ENCODE measurements at regions not wholly inside any gene's neighbourhood (a gene's known extent, or its start where the extent isn't known, plus 50 kb on each side); places are given as distances from the start of the nearest gene placed in this dataset.

DNA sequence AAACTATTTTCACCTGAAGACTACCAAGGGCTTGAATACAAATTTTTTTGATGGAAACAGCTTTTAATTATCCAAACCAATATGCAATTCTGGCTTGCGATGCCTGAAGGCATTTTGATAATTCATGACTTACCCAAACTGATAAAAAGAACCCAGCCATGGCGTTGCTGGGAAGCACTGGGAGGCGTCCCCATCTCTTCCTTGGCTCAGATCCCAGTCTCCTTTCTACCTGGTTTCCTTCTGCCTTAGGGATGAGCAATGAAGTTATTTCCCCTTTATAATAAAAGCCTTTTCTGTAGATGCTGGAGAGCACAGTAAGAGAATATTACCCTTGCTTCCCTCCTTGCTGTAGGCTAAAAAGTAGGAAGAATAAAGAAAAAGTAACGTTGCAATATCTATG is 129.1 kb upstream of the ANK3 start:
- H3K4me3 ChIP-seq (ENCODE audit: low read length) = no peak overlapping the region
- CTCF ChIA-PET = no interaction called here
- no peak overlapping the region for H3K27ac ChIP-seq (ENCODE audit: low read depth, low read length)
- Mint-ChIP-seq H3K36me3 (peaks cover 0 to 7% (median 0%) of the 10 kb centered on the region in 3 donors), H3K4me3 (no peak overlapping the region), H3K9me3 (no peaks in the 10 kb centered on the region), H3K27ac (peak overlapping the region in 2 of 8 donors; percentile 27 to 62), H3K4me1 (peaks cover 0 to 24% (median 0%) of the 10 kb centered on the region in 3 donors), H3K27me3 (peaks cover 0 to 2% of the 10 kb centered on the region in 2 donors)
- H3K27me3 ChIP-seq (ENCODE audit: insufficient read depth, low read length, poor library complexity, severe bottlenecking) = no peaks in the 10 kb centered on the region
- POLR2A ChIA-PET = no interaction called here
- no peaks in the 10 kb centered on the region for H3K36me3 ChIP-seq (ENCODE audit: insufficient read depth, low read length)
- DNase-seq = no peak
- no peaks in the 10 kb centered on the region for H3K4me1 ChIP-seq (ENCODE audit: insufficient read depth, low read length)
- no peaks in the 10 kb centered on the region for H3K9me3 ChIP-seq (ENCODE audit: low read length)

DNA sequence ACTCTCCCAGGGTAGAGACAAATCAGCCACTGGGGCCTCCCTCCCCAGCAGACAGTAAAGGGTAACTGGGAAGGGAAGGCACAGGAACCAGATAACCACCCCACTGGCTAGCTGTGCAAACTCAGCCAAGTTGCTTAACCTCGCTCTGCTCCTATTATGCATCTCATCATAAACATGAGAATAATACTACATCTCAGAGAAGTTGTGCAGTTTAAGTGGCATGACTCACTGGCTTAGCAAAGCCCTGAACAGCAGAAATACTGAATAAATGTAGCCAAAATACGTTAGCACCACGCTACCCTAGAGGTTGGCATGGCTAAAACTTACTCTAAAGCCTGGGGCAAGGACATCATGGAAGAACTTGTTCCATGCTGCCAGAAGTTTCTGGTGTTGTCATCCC is 128.1 kb upstream of the ANK3 start:
- Histone ChIP-seq H3K27ac (ENCODE audit: low read depth, low read length) (no peak overlapping the region), H3K27me3 (ENCODE audit: insufficient read depth, low read length, poor library complexity, severe bottlenecking) (no peaks in the 10 kb centered on the region), H3K36me3 (ENCODE audit: insufficient read depth, low read length) (no peaks in the 10 kb centered on the region), H3K4me1 (ENCODE audit: insufficient read depth, low read length) (no peaks in the 10 kb centered on the region), H3K4me3 (ENCODE audit: low read length) (no peak overlapping the region), H3K9me3 (ENCODE audit: low read length) (no peaks in the 10 kb centered on the region)
- H3K36me3 Mint-ChIP-seq = peaks cover 0 to 7% (median 0%) of the 10 kb centered on the region in 3 donors
- no peaks in the 10 kb centered on the region for H3K9me3 Mint-ChIP-seq
- POLR2A ChIA-PET = no interaction called here
- H3K4me1 Mint-ChIP-seq = peaks cover 0 to 24% (median 0%) of the 10 kb centered on the region in 3 donors
- no peak overlapping the region for H3K4me3 Mint-ChIP-seq
- H3K27ac Mint-ChIP-seq = no peak overlapping the region
- no peak for DNase-seq
- peaks cover 0 to 2% of the 10 kb centered on the region in 2 donors for H3K27me3 Mint-ChIP-seq
- CTCF ChIA-PET = interaction anchor here (1.0 to 1.1 kb wide), 2 partner anchors 9 to 12 kb away, joined by 3 read pairs; no protein-coding TSS in a partner anchor

DNA sequence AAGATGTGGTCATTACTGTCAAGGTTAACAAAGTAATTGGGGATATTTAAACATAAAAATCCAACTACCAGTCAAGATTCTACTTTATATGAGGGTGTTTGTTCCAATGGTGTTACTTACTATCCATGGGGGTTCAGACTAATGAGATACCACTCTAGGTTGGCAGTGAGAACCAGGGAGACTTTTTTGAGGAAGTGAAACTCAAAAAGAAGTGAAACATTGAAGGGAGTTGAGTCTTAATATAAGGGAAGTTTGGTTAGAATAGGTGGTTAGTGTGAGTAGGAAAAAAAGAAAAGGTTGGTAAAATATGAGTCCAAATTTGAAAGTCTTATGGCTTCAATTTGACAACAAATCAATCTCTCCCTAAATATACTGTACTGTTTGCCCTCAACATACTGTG is 123.6 kb upstream of the ANK3 start:
- peaks cover 0 to 12% (median 0%) of the 10 kb centered on the region in 3 donors for H3K4me1 Mint-ChIP-seq
- H3K27ac Mint-ChIP-seq = no peak overlapping the region
- no peak overlapping the region for H3K4me3 Mint-ChIP-seq
- H3K27me3 Mint-ChIP-seq = peaks cover 0 to 2% of the 10 kb centered on the region in 2 donors
- H3K9me3 Mint-ChIP-seq = peaks cover 0 to 4% (median 0%) of the 10 kb centered on the region in 5 donors
- no peaks in the 10 kb centered on the region for H3K27me3 ChIP-seq (ENCODE audit: insufficient read depth, low read length, poor library complexity, severe bottlenecking)
- ChIA-PET CTCF (no interaction called here), POLR2A (no interaction called here)
- no peaks in the 10 kb centered on the region for H3K9me3 ChIP-seq (ENCODE audit: low read length)
- no peaks in the 10 kb centered on the region for H3K4me1 ChIP-seq (ENCODE audit: insufficient read depth, low read length)
- no peak overlapping the region for H3K4me3 ChIP-seq (ENCODE audit: low read length)
- H3K27ac ChIP-seq (ENCODE audit: low read depth, low read length) = no peak overlapping the region
- no peak for DNase-seq
- peaks cover 0 to 9% (median 1%) of the 10 kb centered on the region in 3 donors for H3K36me3 Mint-ChIP-seq
- no peaks in the 10 kb centered on the region for H3K36me3 ChIP-seq (ENCODE audit: insufficient read depth, low read length)

GRCh38 chr10:60511477-60512229 is 122.0 kb upstream of the ANK3 start:
- CTCF ChIA-PET = no interaction called here
- Histone ChIP-seq H3K4me1 (ENCODE audit: insufficient read depth, low read length) (no peaks in the 10 kb centered on the region), H3K36me3 (ENCODE audit: insufficient read depth, low read length) (no peaks in the 10 kb centered on the region), H3K27me3 (ENCODE audit: insufficient read depth, low read length, poor library complexity, severe bottlenecking) (no peaks in the 10 kb centered on the region), H3K9me3 (ENCODE audit: low read length) (no peaks in the 10 kb centered on the region), H3K4me3 (ENCODE audit: low read length) (no peak overlapping the region), H3K27ac (ENCODE audit: low read depth, low read length) (no peak overlapping the region)
- peaks cover 0 to 2% of the 10 kb centered on the region in 2 donors for H3K27me3 Mint-ChIP-seq
- POLR2A ChIA-PET = no interaction called here
- no peak overlapping the region for H3K27ac Mint-ChIP-seq
- peaks cover 0 to 9% (median 3%) of the 10 kb centered on the region in 3 donors for H3K36me3 Mint-ChIP-seq
- peaks cover 0 to 12% (median 0%) of the 10 kb centered on the region in 3 donors for H3K4me1 Mint-ChIP-seq
- H3K4me3 Mint-ChIP-seq = no peak overlapping the region
- no peak for DNase-seq
- H3K9me3 Mint-ChIP-seq = peaks cover 0 to 4% (median 0%) of the 10 kb centered on the region in 5 donors

- POLR2A ChIA-PET = no interaction called here
- no peak overlapping the region for H3K4me3 Mint-ChIP-seq
- peaks cover 0 to 5% (median 0%) of the 10 kb centered on the region in 3 donors for H3K4me1 Mint-ChIP-seq
- no peaks in the 10 kb centered on the region for H3K27me3 ChIP-seq (ENCODE audit: insufficient read depth, low read length, poor library complexity, severe bottlenecking)
- H3K27ac Mint-ChIP-seq = no peak overlapping the region
- no peaks in the 10 kb centered on the region for H3K4me1 ChIP-seq (ENCODE audit: insufficient read depth, low read length)
- DNase-seq = no peak
- no peaks in the 10 kb centered on the region for H3K27me3 Mint-ChIP-seq
- H3K27ac ChIP-seq (ENCODE audit: low read depth, low read length) = no peak overlapping the region
- no peak overlapping the region for H3K4me3 ChIP-seq (ENCODE audit: low read length)
- CTCF ChIA-PET = interaction anchor here (1.0 kb wide), 1 partner anchor 9 kb away, joined by 3 read pairs; no protein-coding TSS in a partner anchor
- peaks cover 0 to 4% (median 0%) of the 10 kb centered on the region in 5 donors for H3K9me3 Mint-ChIP-seq
- H3K36me3 Mint-ChIP-seq = peaks cover 0 to 3% (median 2%) of the 10 kb centered on the region in 3 donors
- H3K36me3 ChIP-seq (ENCODE audit: insufficient read depth, low read length) = no peaks in the 10 kb centered on the region
- H3K9me3 ChIP-seq (ENCODE audit: low read length) = no peaks in the 10 kb centered on the region
Observed at GRCh38 chr10:60508831-60509230, 119.2 kb upstream of the ANK3 start.

GRCh38 chr10:60508037-60508436 is 118.4 kb upstream of the ANK3 start:
- no peaks in the 10 kb centered on the region for H3K27me3 Mint-ChIP-seq
- H3K27ac Mint-ChIP-seq = no peak overlapping the region
- H3K27me3 ChIP-seq (ENCODE audit: insufficient read depth, low read length, poor library complexity, severe bottlenecking) = no peaks in the 10 kb centered on the region
- H3K4me3 ChIP-seq (ENCODE audit: low read length) = no peak overlapping the region
- H3K4me3 Mint-ChIP-seq = no peak overlapping the region
- H3K4me1 Mint-ChIP-seq = peaks cover 0 to 5% (median 0%) of the 10 kb centered on the region in 3 donors
- H3K27ac ChIP-seq (ENCODE audit: low read depth, low read length) = no peak overlapping the region
- H3K36me3 Mint-ChIP-seq = peaks cover 0 to 3% (median 2%) of the 10 kb centered on the region in 3 donors
- CTCF ChIA-PET = interaction anchor here (1.0 kb wide), 1 partner anchor 10 kb away, joined by 3 read pairs; no protein-coding TSS in a partner anchor
- DNase-seq = no peak
- POLR2A ChIA-PET = no interaction called here
- H3K9me3 ChIP-seq (ENCODE audit: low read length) = no peaks in the 10 kb centered on the region
- no peaks in the 10 kb centered on the region for H3K36me3 ChIP-seq (ENCODE audit: insufficient read depth, low read length)
- H3K9me3 Mint-ChIP-seq = peaks cover 0 to 4% (median 0%) of the 10 kb centered on the region in 5 donors
- no peaks in the 10 kb centered on the region for H3K4me1 ChIP-seq (ENCODE audit: insufficient read depth, low read length)

DNA sequence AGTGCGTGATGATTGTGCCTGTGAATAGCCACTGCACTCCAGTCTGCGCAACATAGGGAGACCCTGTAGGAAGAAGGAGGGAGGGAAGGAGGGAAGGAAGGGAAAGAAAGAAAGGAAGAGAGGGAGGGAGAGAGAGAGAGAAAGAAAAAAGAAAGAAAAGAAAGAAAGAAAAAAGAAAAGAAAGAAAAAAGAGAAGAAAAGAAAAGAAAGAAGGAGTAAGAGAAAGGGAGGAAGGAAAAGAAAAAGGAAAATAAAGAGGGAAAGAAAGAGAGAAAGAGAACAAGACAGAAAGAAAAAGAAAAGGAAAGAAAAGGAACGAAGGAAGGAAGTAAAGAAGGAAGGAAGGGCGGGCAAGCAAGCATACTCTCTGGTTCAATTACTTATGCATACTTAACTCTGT is 112.9 kb upstream of the ANK3 start:
- H3K4me1 Mint-ChIP-seq = peaks cover 0 to 10% (median 0%) of the 10 kb centered on the region in 3 donors
- Histone ChIP-seq H3K36me3 (ENCODE audit: insufficient read depth, low read length) (no peaks in the 10 kb centered on the region), H3K9me3 (ENCODE audit: low read length) (no peaks in the 10 kb centered on the region), H3K27ac (ENCODE audit: low read depth, low read length) (no peak overlapping the region), H3K4me3 (ENCODE audit: low read length) (no peak overlapping the region), H3K27me3 (ENCODE audit: insufficient read depth, low read length, poor library complexity, severe bottlenecking) (no peaks in the 10 kb centered on the region), H3K4me1 (ENCODE audit: insufficient read depth, low read length) (no peaks in the 10 kb centered on the region)
- H3K27ac Mint-ChIP-seq = no peak overlapping the region
- no peak overlapping the region for H3K4me3 Mint-ChIP-seq
- no peak for DNase-seq
- peaks cover 0 to 1% (median 0%) of the 10 kb centered on the region in 3 donors for H3K36me3 Mint-ChIP-seq
- H3K27me3 Mint-ChIP-seq = no peaks in the 10 kb centered on the region
- ChIA-PET CTCF (no interaction called here), POLR2A (no interaction called here)
- H3K9me3 Mint-ChIP-seq = no peaks in the 10 kb centered on the region

GRCh38 chr10:60498985-60499384 is 109.3 kb upstream of the ANK3 start:
- H3K27me3 Mint-ChIP-seq = no peaks in the 10 kb centered on the region
- no peak for DNase-seq
- POLR2A ChIA-PET = no interaction called here
- Histone ChIP-seq H3K27me3 (ENCODE audit: insufficient read depth, low read length, poor library complexity, severe bottlenecking) (no peaks in the 10 kb centered on the region), H3K36me3 (ENCODE audit: insufficient read depth, low read length) (no peaks in the 10 kb centered on the region), H3K4me3 (ENCODE audit: low read length) (no peak overlapping the region), H3K27ac (ENCODE audit: low read depth, low read length) (no peak overlapping the region), H3K4me1 (ENCODE audit: insufficient read depth, low read length) (no peaks in the 10 kb centered on the region), H3K9me3 (ENCODE audit: low read length) (no peaks in the 10 kb centered on the region)
- H3K27ac Mint-ChIP-seq = no peak overlapping the region
- CTCF ChIA-PET = no interaction called here
- no peak overlapping the region for H3K4me3 Mint-ChIP-seq
- H3K4me1 Mint-ChIP-seq = peaks cover 0 to 10% (median 0%) of the 10 kb centered on the region in 3 donors
- H3K36me3 Mint-ChIP-seq = peaks cover 0 to 1% (median 0%) of the 10 kb centered on the region in 3 donors
- H3K9me3 Mint-ChIP-seq = no peaks in the 10 kb centered on the region
